GM12865 (cell line): ENCODE measurements at regions not wholly inside any gene's neighbourhood (a gene's known extent, or its start where the extent isn't known, plus 50 kb on each side); places are given as distances from the start of the nearest gene placed in this dataset.

Experiments
- DNase-seq: peaks from one replicate; pipeline ENCODE4 v3.0.0; 2010; ENCODE audit warnings: low read depth
- H3K4me3 ChIP-seq: 2 replicates; pipeline ENCODE4 v1.5.1; 2011; ENCODE audit warnings: mild to moderate bottlenecking, low read depth, low read length, control low read depth
- TF ChIP-seq, protein P1 (sequence below): IDR thresholded peaks from 2 replicates; pipeline ENCODE4 v1.5.1; 2011; ENCODE audit warnings: low read length, control low read depth, low read depth, inconsistent platforms; ENCODE audit not compliant: insufficient read depth; ENCODE audit errors: missing control alignments

DNA sequence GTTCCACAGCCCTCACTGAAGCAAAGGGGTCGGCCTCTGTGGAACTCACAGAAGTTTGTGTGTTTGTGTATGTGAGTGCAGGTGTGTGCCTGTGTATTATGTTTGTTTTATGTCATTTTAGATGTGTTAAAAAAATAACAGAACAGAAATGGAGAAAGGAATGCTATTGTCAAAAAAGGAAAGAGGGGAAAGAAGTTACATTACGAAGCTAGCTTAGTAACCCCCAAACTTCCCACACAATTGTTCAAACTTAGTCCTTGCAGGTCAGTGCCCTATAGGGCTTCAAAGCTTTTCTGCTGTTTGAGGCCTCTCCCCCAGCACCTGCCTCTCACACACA lies 1505.6 kb upstream of the SLC10A2 start:
- TF ChIP-seq, protein P1, sequence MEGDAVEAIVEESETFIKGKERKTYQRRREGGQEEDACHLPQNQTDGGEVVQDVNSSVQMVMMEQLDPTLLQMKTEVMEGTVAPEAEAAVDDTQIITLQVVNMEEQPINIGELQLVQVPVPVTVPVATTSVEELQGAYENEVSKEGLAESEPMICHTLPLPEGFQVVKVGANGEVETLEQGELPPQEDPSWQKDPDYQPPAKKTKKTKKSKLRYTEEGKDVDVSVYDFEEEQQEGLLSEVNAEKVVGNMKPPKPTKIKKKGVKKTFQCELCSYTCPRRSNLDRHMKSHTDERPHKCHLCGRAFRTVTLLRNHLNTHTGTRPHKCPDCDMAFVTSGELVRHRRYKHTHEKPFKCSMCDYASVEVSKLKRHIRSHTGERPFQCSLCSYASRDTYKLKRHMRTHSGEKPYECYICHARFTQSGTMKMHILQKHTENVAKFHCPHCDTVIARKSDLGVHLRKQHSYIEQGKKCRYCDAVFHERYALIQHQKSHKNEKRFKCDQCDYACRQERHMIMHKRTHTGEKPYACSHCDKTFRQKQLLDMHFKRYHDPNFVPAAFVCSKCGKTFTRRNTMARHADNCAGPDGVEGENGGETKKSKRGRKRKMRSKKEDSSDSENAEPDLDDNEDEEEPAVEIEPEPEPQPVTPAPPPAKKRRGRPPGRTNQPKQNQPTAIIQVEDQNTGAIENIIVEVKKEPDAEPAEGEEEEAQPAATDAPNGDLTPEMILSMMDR = no peak
- no peak overlapping the region for H3K4me3 ChIP-seq
- no peak for DNase-seq

DNA sequence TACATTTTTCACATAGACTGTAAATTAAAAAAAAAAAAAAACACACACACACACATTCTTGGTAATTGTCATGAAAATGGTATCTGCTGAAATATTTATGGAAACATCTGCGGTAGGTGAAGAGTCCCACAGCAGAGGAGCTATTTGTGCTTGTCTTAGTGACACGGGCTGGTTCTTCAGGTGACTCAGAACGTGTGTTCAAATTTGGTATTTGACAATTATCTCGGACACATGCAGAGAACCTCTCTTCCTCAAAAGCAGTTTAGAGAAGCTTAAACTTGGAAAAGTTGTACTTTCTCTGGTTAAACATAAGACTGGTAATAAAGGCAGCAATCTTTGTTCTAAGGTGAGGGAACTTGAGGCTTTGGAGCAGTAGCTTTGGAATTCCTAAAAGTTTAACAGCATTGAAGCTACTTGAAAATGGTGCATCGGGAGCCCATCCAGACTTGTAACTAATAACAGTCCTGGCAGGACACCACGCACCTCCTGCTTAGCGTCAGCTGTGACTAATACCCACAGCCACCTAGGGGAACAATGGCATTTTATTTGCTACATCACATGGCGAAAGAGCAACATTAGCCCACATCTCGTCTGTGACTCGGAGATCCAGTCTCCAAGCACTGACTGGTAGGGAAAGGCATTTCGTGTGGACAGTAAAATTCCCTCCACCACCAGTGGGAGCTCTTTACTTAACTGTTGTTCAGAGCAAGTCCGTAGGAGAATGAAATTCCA lies 1505.1 kb upstream of the SLC10A2 start:
- no peak overlapping the region for H3K4me3 ChIP-seq
- peak; percentile 25 for DNase-seq
- TF ChIP-seq, protein P1 = peak; percentile 47

DNA sequence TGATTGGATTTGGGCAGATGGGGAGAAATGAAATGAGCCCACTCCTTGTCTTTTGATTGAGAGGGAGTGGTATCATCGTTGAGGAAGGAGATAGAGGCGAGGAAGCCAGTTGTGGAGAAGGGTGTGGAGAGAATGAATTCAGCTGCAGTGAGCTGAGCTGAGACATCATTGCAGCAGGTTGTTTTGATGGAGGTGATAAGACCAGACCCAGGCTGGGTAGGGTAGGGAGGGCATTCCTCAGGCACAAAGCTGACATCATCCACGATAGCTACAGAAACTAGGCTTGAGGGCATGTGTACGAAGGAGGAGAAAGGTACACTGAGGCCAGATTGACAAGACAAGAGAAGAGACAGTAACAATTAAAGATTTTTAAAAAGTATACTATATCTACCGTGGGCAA lies 1500.9 kb upstream of the SLC10A2 start:
- H3K4me3 ChIP-seq = no peak overlapping the region
- TF ChIP-seq, protein P1 = no peak
- DNase-seq = no peak

DNA sequence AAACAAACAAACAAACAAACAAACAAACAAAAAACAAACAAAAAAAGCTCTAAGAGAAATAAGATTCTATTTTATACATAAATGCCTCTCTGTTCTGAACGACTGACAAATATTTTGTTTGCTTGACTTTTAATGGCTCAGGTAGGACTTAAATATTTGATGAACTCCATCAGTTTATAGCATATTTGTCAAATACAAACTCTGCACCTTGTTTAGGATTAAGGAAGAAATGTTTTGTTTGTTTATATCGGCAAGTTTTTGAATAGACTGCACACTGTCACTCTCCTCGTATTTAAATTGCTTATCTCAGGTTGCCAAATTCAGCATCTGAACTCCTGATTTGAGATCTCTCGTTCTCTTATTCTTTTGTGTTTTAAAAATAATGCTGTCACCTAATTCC lies 1499.7 kb upstream of the SLC10A2 start:
- TF ChIP-seq, protein P1 = no peak
- no peak for DNase-seq
- no peak overlapping the region for H3K4me3 ChIP-seq

- no peak for DNase-seq
- TF ChIP-seq, protein P1 = no peak
- H3K4me3 ChIP-seq = no peak overlapping the region
These were observed 1487.7 kb upstream of the SLC10A2 start for GRCh38 chr13:104553896-104554295.

- H3K4me3 ChIP-seq = no peak overlapping the region
- no peak for DNase-seq
- TF ChIP-seq, protein P1 = no peak
These were observed 1487.0 kb upstream of the SLC10A2 start for GRCh38 chr13:104553186-104553585.

DNA sequence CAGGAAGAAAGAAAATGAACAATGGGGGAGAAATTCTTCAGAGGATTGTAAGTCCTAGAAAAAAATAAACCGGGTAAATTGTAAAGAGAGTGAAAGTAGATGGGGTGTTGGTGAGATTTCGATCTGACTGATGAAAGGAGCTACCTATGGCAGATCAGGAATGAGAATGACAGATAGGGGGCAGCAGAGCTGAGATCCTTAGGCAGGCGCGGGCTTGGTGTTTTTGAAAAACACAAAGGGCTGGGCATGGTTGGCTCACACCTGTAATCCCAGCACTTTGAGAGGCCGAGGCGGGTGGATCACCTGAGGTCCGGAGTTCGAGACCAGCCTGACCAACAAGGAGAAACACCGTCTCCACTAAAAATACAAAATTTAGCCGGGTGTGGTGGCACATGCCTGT lies 1468.6 kb upstream of the SLC10A2 start:
- TF ChIP-seq, protein P1 = peak; percentile 17
- no peak for DNase-seq
- no peak overlapping the region for H3K4me3 ChIP-seq
